ENCODE measurements at regions not wholly inside any gene's neighbourhood (a gene's known extent, or its start where the extent isn't known, plus 50 kb on each side); places are given as distances from the start of the nearest gene placed in this dataset.
"Not testable (repeated sequence)": the region's sequence is repeated elsewhere in the genome, so short reads cannot be mapped to it uniquely, and the experiment has no call there.

DNA sequence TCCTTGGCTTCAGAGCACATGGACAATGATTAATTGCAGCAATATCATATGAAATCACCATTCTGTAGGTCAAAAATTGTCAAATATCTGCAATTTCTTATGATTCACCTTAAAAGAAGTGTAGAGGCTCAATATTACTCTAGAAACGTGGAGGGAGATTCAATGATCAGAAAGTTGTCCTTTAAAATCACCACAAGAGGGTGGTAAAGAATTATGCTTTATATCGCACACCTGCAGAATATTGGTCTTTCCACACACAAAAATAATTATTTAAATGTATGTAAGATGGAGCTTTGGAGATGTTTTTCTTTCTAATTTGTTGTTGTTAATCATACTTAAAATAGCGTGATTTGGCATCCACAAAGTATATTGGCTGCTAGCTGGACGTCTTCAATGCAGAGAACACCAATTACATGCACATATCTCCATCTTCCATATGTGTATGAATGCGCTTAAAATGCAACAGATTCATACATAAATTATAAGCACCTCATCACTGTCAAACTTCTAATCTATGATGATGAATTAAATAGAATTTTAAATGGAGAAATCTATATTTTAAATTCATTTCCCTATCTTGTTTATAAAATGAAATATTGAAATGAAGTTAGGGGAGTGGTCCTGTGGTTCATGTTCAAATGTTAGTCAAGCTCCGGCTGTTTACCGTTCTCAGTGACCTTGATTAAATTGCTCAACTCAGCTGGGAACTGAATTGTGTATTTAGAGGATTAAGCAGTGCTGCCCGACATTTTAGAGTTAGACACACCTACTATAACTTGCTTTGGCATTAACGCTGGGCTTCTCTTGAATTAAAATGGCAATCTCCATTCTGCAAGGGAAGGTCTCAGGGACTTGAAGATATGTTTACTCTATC, 153.5 kb upstream of the CHL1 start:
- TF ChIP-seq SMC3 (IDR thresholded peaks at IDR 0.05; ENCODE audit: low read depth, low read length) (peak; percentile 51), RAD21 (IDR thresholded peaks at IDR 0.05; ENCODE audit: low read length) (peak; percentile 55), CTCF (conservative IDR thresholded peaks at IDR 0.05; ENCODE audit: low read depth, low read length) (peak; percentile 49)
- H3K23ac ChIP-seq (ENCODE audit: low read depth, low read length); H3K18ac ChIP-seq (ENCODE audit: low read depth, low read length); dilution Hi-C loops (cut with HindIII; ENCODE audit: low sequenced_read_pairs, unreplicated experiment); H2AFZ ChIP-seq (replicated peaks; ENCODE audit: low read length, poor library complexity); BruUV-seq (replicated peaks); H2AK9ac ChIP-seq (replicated peaks; ENCODE audit: low read depth, low read length, poor library complexity); in situ Hi-C loops (cut with MboI; ENCODE audit: low sequenced_read_pairs); H2BK20ac ChIP-seq (ENCODE audit: low read depth, low read length); H2BK120ac ChIP-seq (ENCODE audit: low read depth, low read length); H2BK5ac ChIP-seq (ENCODE audit: low read depth, low read length, poor library complexity, severe bottlenecking); H3K4me2 ChIP-seq (ENCODE audit: low read depth, low read length); H3K36me3 ChIP-seq (ENCODE audit: control insufficient read depth, insufficient read depth, low read length); H4K91ac ChIP-seq (ENCODE audit: insufficient read depth, low read depth, low read length); H3K4me1 ChIP-seq (ENCODE audit: control insufficient read depth, insufficient read depth, low read length); H3K27me3 ChIP-seq (ENCODE audit: control insufficient read depth, insufficient read depth, low read length); H4K20me1 ChIP-seq (ENCODE audit: insufficient read depth, low read length); H3K4me3 ChIP-seq (ENCODE audit: insufficient read depth, low read depth, low read length); H3K9me3 ChIP-seq (ENCODE audit: control insufficient read depth, insufficient read depth, low read length); H3K79me1 ChIP-seq (ENCODE audit: low read depth in 1 of 2, low read length in 2 of 2); H4K5ac ChIP-seq (ENCODE audit: low read depth, low read length); H3K9me1 ChIP-seq (ENCODE audit: insufficient read depth, low read length); H3K9ac ChIP-seq (ENCODE audit: low read depth, low read length); H2BK15ac ChIP-seq (ENCODE audit: low read depth, low read length); H4K8ac ChIP-seq (ENCODE audit: low read depth in 2 of 2, low read length in 2 of 2); H2AK5ac ChIP-seq (ENCODE audit: low read depth, low read length); H3K27ac ChIP-seq (ENCODE audit: insufficient read depth, low read length); POLR2A ChIA-PET (ENCODE audit: unreplicated experiment); ATAC-seq (ENCODE audit: low read depth); H3K56ac ChIP-seq (ENCODE audit: extremely low read depth, insufficient read depth, low read length); H3K14ac ChIP-seq (replicated peaks; ENCODE audit: low read depth, low read length); H3K4ac ChIP-seq (ENCODE audit: low read depth, low read length): not testable (repeated sequence)
- WGBS, 2 experiments (ENCODE audit: extremely low coverage in 2 of 2, insufficient read length in 1 of 2) = 40% methylated on average over 1 of the region's 9 CpGs; no CpG with 5 or more reads in 1 of the 2 experiments
- CTCF ChIA-PET = interaction anchor here (1.0 kb wide), 1 partner anchor 311 kb away, joined by 3 read pairs; no protein-coding TSS in a partner anchor
- intact Hi-C loops (cut with micrococcal nuclease) = loop anchor here (1.0 kb wide), 2 partner anchors 311 to 334 kb away; no protein-coding TSS in a partner anchor
- DNase-seq = peak; percentile 6
